ENCODE measurements at regions not wholly inside any gene's neighbourhood (a gene's known extent, or its start where the extent isn't known, plus 50 kb on each side); places are given as distances from the start of the nearest gene placed in this dataset.
"Not testable (repeated sequence)": the region's sequence is repeated elsewhere in the genome, so short reads cannot be mapped to it uniquely, and the experiment has no call there.

- not testable (repeated sequence) for TF ChIP-seq CTCF (IDR thresholded peaks at IDR 0.05; ENCODE audit: insufficient read depth, low read depth, low read length); EZH2 (IDR thresholded peaks at IDR 0.05; ENCODE audit: insufficient read depth, low read length)
Measured at GRCh38 chrX:3833761-3834542, 120.5 kb upstream of the PRKX start.

Measured in astrocyte (in vitro differentiated cells and primary cell).